Endothelial cell (in vitro differentiated cells): ENCODE measurements at regions not wholly inside any gene's neighbourhood (a gene's known extent, or its start where the extent isn't known, plus 50 kb on each side); places are given as distances from the start of the nearest gene placed in this dataset.

Experiments
- DNase-seq: peaks from one replicate; pipeline ENCODE4 v3.0.0; 2021; ENCODE audit warnings: low spot score
- H3K27ac Mint-ChIP-seq: one replicate; pipeline ENCODE4 v1.8.0; 2021; ENCODE audit warnings: mixed read lengths, inconsistent platforms; ENCODE audit not compliant: unreplicated experiment
- H3K27me3 Mint-ChIP-seq: one replicate; pipeline ENCODE4 v1.8.0; 2021; ENCODE audit warnings: mild to moderate bottlenecking, moderate library complexity, mixed read lengths, inconsistent platforms; ENCODE audit not compliant: unreplicated experiment
- H3K36me3 Mint-ChIP-seq: one replicate; pipeline ENCODE4 v1.8.0; 2021; ENCODE audit warnings: mild to moderate bottlenecking, low read depth, mixed read lengths, inconsistent platforms; ENCODE audit not compliant: unreplicated experiment
- H3K4me1 Mint-ChIP-seq: one replicate; pipeline ENCODE4 v1.8.0; 2021; ENCODE audit warnings: mild to moderate bottlenecking, mixed read lengths, inconsistent platforms; ENCODE audit not compliant: unreplicated experiment
- H3K4me3 Mint-ChIP-seq: one replicate; pipeline ENCODE4 v1.8.0; 2021; ENCODE audit warnings: mild to moderate bottlenecking, mixed read lengths, inconsistent platforms; ENCODE audit not compliant: unreplicated experiment
- H3K9me3 Mint-ChIP-seq: one replicate; pipeline ENCODE4 v1.8.0; 2021; ENCODE audit warnings: mixed read lengths, inconsistent platforms; ENCODE audit not compliant: unreplicated experiment
- CTCF ChIP-seq: fragments of 200-600 bp; sonication (generic); IDR thresholded peaks from one replicate; pipeline ENCODE4 v1.5.0; 2021; ENCODE audit warnings: antibody characterized with exemption; ENCODE audit not compliant: unreplicated experiment

DNA sequence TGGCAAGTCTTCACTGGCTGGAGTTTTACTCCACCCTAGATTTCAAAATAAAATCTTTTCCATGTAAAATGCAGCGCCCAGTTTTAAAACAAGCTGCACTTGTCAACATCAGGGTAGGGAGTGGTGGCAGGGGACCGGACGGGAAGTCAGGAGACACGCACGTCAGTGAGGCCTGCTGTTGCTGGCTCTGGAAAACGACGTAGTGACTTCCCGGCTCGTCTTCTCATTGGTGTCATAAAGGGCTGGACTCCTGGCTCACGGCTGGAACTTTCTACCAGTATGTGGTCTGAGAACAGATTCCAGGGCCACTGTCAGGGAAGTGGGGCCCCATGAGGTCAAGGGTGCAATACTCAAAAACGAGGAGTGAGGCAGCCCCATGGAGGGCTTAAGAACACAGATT, 64.2 kb upstream of the FOXN3 start:
- Mint-ChIP-seq H3K36me3 (peaks cover 8% of the 10 kb centered on the region), H3K27ac (no peak overlapping the region), H3K4me1 (no peaks in the 10 kb centered on the region), H3K9me3 (no peaks in the 10 kb centered on the region), H3K4me3 (no peak overlapping the region), H3K27me3 (no peaks in the 10 kb centered on the region)
- TF ChIP-seq CTCF, result no peak
- DNase-seq, result no peak

GRCh38 chr14:89480278-89480677, 63.2 kb upstream of the FOXN3 start:
- DNase-seq, result no peak
- Mint-ChIP-seq H3K36me3 (peaks cover 3% of the 10 kb centered on the region), H3K4me3 (no peak overlapping the region), H3K27me3 (no peaks in the 10 kb centered on the region), H3K9me3 (no peaks in the 10 kb centered on the region), H3K4me1 (no peaks in the 10 kb centered on the region), H3K27ac (no peak overlapping the region)
- no peak for TF ChIP-seq CTCF

GRCh38 chr14:89479802-89480201, 62.8 kb upstream of the FOXN3 start:
- no peaks in the 10 kb centered on the region for H3K27me3 Mint-ChIP-seq
- no peak for DNase-seq
- H3K9me3 Mint-ChIP-seq, result no peaks in the 10 kb centered on the region
- H3K4me1 Mint-ChIP-seq, result no peaks in the 10 kb centered on the region
- no peak overlapping the region for H3K27ac Mint-ChIP-seq
- no peak for TF ChIP-seq CTCF
- H3K36me3 Mint-ChIP-seq, result peaks cover 3% of the 10 kb centered on the region
- H3K4me3 Mint-ChIP-seq, result no peak overlapping the region

- no peak for TF ChIP-seq CTCF
- no peaks in the 10 kb centered on the region for H3K9me3 Mint-ChIP-seq
- peaks cover 3% of the 10 kb centered on the region for H3K36me3 Mint-ChIP-seq
- DNase-seq, result no peak
- H3K4me3 Mint-ChIP-seq, result no peak overlapping the region
- H3K27ac Mint-ChIP-seq, result no peak overlapping the region
- no peaks in the 10 kb centered on the region for H3K27me3 Mint-ChIP-seq
- no peaks in the 10 kb centered on the region for H3K4me1 Mint-ChIP-seq
Observed at GRCh38 chr14:89477391-89477790, 60.4 kb upstream of the FOXN3 start.

GRCh38 chr14:89476354-89476896, 59.4 kb upstream of the FOXN3 start:
- no peaks in the 10 kb centered on the region for H3K9me3 Mint-ChIP-seq
- no peaks in the 10 kb centered on the region for H3K4me1 Mint-ChIP-seq
- no peak for DNase-seq
- no peaks in the 10 kb centered on the region for H3K27me3 Mint-ChIP-seq
- H3K4me3 Mint-ChIP-seq, result no peak overlapping the region
- no peak for TF ChIP-seq CTCF
- peaks cover 3% of the 10 kb centered on the region for H3K36me3 Mint-ChIP-seq
- no peak overlapping the region for H3K27ac Mint-ChIP-seq
